ENCODE measurements at regions not wholly inside any gene's neighbourhood (a gene's known extent, or its start where the extent isn't known, plus 50 kb on each side); places are given as distances from the start of the nearest gene placed in this dataset.

DNA sequence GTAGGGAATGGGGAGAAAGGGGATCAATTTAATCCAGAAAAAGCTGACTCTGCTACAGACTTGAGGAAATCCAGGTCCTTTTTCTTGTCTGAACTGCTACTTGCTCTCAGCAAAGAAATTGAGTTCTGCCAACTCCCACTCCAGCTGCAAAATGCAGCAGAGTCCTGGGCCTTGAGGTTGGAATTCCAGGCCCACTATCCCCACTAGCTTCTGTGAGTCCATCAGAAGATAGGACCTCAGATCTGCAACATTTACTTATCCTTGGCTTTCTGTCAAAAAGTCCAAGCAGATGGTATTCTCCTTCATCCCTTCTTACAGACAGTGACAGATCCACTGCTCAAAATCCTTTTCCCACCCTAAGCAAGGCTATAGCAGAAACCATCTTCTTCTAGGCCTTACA lies 219.2 kb downstream of the ARHGAP12 start:
- no peak for DNase-seq (ENCODE audit: low read depth in 2 of 2)

DNA sequence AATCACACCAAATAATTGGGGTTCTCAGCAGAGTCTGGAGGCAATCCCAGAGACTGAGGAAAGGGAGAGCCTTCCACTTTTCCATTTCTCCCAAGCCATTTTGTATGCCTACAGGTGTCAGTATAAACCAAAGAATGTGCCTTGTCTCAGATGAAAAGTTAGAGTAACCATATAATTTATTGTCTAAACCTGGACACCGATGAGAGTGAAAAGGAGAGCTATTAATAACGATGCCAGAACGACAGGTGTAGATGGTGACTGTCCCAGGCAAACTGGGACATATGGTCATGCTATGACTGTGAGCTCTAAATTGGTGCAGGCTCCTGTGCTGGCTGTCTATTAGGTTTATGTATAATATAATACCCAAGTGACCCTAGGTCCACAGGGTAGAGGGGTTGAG lies 219.6 kb downstream of the ARHGAP12 start:
- no peak for DNase-seq (ENCODE audit: low read depth in 2 of 2)

DNA sequence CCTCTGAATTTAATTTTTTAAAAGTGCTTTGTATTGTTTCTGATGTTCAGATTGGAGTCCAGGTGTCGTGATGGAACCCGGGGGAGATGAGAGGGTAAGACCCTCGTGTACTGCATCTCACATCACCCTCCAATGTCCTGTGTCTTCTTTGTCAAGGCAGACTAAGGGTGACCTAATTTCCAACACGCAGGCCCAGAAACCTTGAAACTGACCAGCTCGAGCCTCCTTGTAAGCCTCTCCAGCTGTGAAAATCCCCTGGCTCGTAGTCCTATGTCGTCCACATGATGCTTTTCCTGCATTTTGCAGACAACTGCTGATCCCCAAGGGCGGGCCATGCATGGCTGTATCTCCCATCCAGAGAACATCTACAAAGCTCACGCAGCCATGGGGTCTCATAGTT lies 220.2 kb downstream of the ARHGAP12 start:
- no peak for DNase-seq (ENCODE audit: low read depth in 2 of 2)

DNA sequence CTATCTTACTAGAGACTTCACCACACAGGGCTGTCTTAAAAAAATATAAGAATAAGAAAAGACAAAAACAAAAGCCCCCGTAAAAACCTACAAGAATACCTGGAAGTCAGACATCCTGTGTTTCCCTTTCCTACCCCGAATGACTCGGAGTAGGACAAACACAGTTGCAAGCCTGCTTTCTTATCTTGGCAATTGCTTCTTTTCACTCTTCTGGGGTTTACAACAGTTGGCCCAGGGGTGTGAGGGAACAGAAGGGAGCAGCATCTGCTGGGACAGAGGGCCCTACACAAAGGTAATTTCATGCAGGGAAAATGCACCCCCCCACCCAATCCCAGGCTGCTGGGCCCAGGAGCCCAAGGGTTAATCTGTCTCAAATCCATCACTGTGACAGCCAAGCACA lies 220.6 kb downstream of the ARHGAP12 start:
- no peak for DNase-seq (ENCODE audit: low read depth in 2 of 2)

DNA sequence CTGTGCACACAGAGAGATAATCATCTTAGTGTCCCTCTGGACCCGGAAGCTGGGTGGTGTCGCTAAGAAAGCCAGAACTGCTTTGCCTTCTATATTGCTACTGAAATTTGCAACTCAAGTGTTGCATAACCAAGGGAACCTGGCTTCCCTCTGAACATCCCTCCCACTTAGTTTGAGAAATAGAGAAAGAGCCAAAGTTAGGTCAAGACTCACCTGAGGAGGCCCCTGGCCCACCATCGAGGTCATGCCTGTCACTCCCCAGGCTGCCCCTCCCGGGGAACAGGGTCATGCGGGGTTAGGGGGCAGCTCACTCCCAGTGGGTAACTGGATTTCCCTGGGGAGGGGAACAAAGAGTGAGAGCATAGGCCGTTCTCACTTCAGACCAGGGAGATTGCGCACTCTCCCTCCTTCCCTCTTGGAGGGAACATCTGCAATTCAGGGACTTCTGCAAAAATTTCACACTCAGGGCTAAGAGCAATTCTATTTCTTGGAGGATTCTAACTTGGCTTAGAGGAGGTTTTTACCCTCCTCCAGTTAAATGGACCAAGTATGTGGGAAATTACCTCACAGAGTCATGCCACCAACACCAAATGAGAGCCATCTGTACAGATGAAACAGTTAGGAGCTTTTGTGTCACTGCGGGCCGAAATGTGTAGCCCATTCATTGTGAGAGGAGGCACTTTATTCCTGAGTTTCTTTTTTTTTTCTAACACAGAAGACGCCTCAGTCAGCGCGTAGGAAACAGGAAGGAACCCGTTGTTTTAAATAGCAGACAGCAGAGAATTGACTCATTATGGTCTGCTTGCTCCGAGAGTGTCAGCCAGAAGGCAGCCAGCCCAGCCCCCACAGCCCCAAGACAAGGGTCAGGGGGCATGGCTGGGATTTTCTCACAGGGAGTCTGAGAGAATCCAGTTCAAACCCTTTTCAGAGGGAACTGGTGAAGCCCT lies 221.3 kb downstream of the ARHGAP12 start:
- peak in 1 of 2 donors; percentile 11 for DNase-seq (ENCODE audit: low read depth in 2 of 2)

DNA sequence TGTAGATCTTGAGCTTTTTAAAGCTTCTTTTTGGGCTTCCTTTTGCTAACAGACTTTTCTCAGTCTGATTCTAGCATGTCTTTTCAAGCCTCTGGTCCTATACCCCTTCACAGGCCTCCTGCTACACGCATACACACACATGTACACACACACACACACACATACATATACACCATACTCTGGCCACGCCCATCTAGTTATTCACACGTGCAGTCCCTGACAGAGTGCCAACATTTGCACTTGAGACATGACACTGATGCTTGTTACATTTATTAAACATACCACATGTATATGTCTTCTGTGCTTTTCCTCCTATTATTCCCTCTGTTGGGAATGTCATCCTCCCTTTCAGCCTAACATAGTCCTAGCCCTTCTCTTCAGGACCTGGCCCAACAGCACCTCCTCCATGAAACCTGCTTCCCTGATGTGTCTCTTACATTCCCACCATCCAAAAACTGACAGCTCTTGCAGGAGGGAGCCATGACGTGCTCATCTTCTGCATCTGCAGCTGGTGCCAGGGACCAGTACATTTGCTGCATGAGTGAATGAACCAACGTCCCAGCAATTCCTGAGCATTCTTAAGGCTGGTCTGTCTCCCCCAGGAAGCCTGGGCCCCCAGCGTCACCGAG lies 222.1 kb downstream of the ARHGAP12 start:
- no peak for DNase-seq (ENCODE audit: low read depth in 2 of 2)

DNA sequence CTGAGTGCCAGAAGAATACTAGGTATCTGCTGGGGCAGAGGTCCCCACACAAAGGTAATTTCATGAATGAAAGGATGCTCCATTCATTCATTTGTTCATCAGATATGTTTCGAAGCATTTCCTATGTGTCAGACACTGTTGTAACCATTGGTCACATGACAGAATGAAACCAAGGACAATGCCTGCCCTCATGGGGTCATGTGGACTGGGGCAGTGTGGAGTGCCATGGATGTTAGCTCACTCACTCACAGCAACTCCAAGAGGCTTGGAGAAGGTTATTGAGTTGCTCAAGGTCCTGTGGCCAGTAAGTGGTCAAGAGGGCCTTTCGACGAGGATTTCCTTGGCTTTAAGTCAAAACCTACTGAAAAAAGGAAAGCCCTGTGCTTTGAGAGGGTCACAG lies 223.5 kb downstream of the ARHGAP12 start:
- DNase-seq (ENCODE audit: low read depth in 2 of 2), result no peak

DNA sequence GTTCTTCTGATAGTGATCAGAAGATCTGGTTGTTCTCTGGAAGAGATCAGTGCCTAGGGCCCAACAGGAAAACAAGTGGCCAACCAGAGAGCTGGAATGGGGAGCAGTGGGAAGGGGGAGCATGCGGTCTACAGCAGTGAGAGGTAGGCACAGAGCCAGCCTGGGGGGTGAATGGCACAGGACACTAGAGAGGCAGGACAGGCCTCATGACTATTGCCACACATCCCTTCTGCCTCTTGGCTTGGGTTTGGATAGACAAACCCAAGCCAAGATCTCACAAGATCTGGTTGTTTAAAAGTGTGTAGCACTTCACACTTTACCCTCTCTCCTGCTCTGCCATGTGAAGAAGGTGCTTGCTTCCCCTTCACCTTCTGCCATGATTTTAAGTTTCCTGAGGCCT lies 224.4 kb downstream of the ARHGAP12 start:
- no peak for DNase-seq (ENCODE audit: low read depth in 2 of 2)

DNA sequence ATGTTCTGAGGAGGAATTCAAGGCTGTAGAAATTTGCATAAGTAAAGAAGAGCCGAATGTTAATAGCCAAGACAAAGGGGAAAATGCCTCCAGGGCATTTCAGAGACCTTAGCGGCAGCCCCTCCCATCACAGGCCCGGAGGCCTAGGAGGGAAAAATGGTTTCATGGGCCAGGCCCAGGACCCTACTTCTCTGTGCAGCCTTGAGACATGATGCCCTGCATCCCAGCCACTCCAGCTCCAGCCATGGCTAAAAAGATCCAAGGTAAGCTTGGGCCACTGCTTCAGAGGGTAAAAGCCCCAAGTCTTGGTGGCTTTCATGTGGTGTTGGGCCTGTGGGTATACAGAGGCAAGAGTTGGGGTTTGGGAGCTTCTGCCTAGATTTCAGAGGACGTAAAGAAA lies 225.7 kb downstream of the ARHGAP12 start:
- DNase-seq (ENCODE audit: low read depth in 2 of 2), result no peak

DNA sequence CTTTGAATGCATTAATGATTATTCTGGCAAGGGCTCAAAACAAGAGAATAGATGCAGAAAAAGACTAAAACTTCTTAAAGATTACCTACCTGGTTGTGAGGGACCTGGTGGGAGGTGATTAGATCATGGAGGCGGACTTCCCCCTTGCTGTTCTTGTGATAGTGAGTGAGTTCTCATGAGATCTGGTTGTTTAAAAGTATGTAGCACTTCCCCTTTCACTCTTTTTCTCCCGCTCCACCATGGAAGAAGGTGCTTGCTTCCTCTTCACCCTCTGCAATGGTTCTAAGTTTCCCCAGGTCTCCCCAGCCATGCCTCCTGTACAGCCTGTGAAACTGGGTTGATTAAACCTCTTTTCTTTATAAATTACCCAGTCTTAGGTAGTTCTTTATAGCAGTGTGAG lies 226.6 kb downstream of the ARHGAP12 start:
- no peak for DNase-seq (ENCODE audit: low read depth in 2 of 2)

DNA sequence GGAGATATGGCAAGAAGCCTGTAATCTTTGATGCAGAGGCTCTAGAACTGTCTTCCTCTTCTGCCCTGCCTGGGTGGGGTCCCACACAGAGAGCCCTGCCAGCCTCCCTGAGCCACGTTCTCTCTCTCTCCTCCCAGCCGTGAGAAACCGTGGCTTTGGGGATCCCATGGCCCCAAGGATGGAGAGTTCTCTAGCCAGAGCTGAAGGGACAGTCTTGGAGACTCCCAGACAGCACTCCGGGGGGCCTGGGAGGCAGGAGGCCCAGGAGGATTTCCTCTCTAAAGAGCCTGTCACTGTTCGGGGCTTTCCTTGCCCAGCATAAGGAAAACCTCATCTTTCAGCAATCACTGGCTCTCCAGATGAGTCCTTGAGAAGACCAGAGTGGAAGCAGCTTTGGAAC lies 227.1 kb downstream of the ARHGAP12 start:
- no peak for DNase-seq (ENCODE audit: low read depth in 2 of 2)

DNA sequence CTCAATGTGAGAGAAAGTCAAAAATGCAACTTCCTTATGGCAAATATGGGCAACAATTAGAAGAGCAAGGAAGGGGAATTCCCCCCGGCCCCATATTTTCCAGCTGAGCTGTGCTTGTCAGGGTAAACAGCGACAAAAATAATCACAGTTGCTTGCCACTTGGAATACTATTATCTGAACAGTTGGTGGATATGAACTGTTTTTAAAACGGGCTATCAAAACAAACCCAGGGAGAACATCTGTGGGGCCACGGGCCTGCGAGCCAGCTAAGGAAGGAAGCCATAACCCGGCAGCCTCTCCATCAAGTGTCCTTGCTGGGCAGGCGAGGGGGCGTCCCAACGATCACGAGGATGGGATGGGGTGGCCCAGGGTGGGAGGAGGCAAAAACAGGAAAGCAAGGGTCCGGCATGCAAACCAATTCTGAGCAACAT lies 228.4 kb downstream of the ARHGAP12 start:
- no peak for DNase-seq (ENCODE audit: low read depth in 2 of 2)

DNA sequence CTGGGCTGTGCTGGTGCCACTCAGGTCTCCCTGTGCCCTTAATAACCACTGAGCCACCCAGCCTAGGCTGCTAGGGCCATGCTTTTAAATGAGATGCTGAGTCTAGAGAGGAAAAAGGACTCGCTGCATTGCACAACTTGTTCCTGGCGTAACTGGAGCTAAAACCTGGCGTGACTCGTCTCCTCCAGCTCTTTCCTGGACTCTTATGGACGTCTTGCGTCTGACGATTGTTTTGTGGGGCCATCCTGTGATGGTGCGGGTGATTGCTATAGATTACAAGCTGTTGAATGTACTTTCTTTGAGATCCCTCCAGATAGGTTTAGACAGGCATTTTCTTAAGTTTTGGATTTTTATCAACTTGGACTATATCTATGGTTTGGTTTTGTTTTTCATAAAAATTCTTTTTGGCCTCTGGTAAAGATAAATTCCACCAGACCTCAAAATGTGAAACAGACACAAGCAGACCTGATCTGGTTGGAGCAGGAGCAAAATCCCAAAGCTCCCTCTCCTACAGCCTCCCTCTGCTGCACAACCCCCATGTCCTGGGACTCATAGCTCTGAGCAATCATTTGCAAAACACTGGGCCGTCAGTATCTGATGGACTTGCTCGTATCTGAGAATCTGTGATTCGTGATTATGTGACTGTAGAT lies 230.3 kb downstream of the ARHGAP12 start:
- DNase-seq (ENCODE audit: low read depth in 2 of 2), result no peak

DNA sequence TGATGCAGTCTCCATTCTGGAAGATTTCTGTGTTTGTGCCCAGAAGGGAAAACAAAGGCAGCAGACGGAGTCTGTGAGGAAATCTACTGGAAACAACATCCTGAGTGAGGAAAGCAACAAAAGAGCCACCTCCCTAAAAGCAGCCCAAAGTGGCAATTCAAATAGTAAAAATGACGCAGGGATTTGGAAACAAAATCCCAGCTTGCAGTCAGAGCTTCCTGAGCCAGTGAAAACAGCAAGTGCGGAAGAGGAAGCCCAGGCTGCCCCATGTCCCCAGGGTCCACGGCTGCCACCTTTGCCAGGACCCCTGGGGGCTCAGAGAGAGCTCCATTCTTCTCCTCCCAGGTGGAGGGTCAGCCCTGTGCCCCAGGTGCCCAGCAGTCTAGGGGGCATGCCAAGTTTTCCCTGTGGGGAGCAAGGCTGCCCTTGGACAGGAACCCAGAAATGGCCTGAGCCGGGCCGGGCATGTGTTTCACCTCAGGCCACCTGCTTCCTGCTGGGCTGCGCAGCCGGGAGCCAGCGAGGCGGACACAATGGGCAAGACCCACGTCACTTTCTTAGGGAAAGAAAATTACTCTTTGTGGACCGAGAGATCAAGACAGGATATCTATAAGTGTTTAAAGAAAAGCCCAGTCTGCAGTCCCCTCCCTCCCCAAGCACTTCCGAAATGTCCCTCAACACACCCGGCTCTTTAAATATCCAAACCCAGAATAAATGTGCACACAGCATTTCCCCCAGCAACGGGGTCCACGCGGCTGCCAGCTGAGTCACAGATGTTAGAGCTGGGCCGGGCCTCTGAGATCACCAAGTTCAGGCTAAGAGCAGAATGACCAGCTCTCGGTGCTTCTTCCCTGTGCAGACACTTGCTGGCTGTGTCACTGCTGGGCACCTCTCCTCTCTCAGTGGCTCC lies 231.1 kb downstream of the ARHGAP12 start:
- no peak for DNase-seq (ENCODE audit: low read depth in 2 of 2)

DNA sequence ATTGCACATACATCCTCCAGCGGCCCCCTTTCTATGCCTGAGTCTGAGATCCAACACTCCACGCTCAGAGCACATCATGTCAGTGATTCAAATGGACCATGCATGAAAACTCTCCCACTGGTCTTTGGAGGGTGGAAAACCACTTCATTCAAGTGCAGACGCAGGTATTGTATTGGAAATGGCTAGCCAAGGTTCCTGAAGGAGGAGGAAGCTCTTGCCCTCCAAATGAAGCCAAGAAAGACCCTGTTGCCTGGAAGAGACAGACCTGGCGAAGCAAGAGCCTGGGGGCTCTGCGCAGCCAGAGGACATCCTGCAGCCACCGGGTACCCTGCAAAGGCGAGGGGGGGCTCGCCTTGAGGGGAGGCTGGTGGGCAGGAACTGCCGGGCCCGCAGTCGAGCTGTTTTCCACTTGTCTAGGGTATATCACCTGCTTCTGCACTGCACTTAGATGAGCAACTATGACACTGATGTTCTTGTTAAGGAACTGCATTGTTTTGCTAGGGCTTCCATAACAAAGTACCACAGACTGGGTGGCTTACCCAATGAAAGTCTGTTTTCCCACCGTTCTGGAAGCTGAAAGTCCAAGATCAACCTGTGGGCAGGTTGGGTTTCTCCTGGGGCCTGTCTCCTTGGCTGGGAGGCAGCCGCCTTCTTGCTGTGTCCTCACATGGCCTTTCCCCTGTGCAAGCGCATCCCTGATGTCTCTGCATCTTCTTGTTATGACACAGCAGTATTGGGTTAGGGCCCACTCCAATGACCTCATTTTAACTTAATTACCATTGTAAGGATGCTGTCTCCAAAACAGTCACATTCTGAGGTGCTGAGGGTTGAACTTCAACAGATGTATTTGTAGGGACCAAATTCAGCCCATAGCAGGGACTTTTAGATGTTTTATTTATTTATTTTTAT lies 233.4 kb downstream of the ARHGAP12 start:
- no peak for DNase-seq (ENCODE audit: low read depth in 2 of 2)

DNA sequence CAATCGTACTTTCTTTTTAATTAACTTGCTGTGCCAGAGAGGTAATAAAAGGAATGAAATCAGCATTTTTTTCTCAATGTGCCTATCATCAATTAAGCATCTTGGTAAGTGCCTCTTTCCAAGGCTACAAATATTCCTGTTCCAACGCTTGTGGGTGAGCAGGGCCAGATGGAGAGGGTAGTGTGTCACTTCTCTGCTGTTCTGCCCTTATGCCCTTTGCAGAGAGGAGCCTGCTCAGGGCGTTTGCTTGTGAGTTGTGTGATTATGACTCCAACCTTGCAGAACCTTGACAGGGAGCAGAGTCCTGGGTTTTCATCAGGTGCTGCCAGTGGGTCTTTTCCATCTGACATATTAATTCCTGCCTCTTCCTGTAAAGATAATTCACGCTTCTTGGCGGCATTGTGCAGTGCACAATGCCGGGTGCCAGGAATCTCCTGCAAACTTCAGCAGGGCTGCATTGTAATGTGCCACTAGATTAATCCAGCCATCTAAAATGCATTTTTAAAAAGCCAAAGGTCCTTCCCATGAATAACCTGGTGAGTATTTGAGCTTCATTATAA lies 234.4 kb downstream of the ARHGAP12 start:
- no peak for DNase-seq (ENCODE audit: low read depth in 2 of 2)

DNA sequence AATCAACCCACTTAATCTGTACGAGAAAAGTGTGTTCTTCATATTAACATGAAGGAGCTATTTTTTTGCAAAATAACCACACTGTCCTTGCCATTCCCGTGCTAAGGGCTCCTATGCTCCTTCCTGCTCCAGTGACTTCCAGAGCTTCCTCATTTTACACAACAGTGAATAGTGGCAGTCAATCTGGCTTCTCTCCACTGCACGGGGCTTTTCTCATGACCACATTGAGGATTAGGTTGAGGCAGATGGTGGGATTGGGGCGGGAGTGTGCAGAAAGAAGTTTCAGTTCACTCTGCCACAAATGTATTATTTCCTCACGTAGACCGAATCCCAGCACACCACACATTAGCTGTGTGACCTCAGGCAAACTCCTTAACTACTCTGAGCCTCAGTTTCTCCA lies 235.1 kb downstream of the ARHGAP12 start:
- no peak for DNase-seq (ENCODE audit: low read depth in 2 of 2)

DNA sequence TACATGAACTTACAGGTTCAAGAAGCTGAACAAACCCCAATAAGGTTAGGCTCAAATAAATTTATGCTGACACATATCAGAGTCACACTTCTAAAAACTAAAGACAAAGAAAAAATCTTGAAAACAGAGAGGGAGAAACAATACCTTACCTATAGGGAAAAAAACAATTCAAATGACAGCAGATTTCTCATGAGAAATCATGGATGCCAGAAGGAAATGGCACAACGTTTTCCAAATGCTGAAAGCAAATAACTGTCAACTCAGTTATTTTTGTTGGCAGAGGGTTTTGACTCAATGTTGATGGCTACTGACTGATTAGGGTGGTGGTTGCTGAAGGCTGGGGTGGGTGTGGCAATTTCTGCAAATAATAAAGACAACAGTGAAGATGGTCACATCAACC lies 239.4 kb downstream of the ARHGAP12 start:
- no peak for DNase-seq (ENCODE audit: low read depth in 2 of 2)

DNA sequence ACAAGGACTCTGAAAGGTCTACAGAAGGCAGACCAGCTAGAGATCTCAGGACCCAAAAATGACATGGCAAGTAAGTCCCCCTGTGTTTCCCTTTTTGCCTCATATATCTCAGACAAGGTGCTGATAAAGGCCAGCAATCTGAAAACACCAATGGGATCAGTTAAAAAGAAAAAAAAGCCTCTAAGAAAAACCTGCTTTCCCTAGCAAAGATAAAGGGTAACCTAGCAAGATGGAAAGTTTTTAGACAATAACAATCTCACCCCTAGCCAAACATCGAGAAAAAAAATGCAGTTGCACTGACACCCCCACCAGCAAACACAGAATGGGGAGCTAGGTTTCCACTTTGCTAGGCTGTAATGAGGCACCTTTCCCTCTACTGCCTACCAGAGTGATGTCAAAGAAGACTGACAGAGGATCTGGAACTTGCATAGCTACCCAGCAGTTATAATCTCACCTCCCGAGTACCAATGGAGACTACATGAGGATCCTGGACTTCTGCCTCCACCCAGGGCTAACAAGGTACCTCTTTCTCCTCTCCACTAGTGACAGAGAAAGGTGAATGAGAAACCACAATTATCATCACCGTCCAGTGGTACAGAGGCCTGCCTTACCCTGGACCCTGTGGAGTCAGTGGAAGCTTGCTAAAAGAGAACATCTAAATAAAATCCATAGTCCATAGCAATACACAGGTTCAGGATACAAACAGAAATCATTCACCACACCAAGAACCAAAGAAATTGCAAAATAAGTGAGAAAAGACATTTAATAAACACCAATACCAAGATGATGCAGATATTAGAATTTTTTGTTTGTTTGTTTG lies 240.8 kb downstream of the ARHGAP12 start:
- DNase-seq (ENCODE audit: low read depth in 2 of 2), result no peak
